ENCODE measurements at regions not wholly inside any gene's neighbourhood (a gene's known extent, or its start where the extent isn't known, plus 50 kb on each side); places are given as distances from the start of the nearest gene placed in this dataset.

DNA sequence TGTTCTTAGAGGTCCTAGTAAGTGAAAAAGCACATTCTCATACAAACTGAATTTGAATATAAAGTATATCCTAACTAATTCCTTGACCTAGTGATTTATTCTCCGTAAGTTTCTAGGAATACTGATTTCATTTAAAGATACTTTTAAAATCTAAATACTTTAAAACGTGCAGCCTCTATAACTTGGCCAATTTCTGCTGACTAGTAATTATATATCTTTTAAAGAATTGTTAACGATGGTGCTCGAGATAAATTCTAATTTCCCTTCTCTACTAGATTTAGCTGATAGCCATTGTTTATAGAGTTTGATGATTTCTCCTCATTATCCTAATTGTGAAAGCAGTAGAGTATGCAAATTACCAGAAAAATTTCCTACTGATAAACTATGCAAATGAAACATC lies 257.9 kb downstream of the ADAMTS20 start:
- no peak for TF ChIP-seq HOXD13 (CRISPR knock-in tag; IDR thresholded peaks at IDR 0.05; ENCODE audit: borderline replicate concordance)
- TF ChIP-seq, protein P1, sequence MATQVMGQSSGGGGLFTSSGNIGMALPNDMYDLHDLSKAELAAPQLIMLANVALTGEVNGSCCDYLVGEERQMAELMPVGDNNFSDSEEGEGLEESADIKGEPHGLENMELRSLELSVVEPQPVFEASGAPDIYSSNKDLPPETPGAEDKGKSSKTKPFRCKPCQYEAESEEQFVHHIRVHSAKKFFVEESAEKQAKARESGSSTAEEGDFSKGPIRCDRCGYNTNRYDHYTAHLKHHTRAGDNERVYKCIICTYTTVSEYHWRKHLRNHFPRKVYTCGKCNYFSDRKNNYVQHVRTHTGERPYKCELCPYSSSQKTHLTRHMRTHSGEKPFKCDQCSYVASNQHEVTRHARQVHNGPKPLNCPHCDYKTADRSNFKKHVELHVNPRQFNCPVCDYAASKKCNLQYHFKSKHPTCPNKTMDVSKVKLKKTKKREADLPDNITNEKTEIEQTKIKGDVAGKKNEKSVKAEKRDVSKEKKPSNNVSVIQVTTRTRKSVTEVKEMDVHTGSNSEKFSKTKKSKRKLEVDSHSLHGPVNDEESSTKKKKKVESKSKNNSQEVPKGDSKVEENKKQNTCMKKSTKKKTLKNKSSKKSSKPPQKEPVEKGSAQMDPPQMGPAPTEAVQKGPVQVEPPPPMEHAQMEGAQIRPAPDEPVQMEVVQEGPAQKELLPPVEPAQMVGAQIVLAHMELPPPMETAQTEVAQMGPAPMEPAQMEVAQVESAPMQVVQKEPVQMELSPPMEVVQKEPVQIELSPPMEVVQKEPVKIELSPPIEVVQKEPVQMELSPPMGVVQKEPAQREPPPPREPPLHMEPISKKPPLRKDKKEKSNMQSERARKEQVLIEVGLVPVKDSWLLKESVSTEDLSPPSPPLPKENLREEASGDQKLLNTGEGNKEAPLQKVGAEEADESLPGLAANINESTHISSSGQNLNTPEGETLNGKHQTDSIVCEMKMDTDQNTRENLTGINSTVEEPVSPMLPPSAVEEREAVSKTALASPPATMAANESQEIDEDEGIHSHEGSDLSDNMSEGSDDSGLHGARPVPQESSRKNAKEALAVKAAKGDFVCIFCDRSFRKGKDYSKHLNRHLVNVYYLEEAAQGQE (tag by site-specific recombination; IDR thresholded peaks at IDR 0.05) = no peak
- TF ChIP-seq, protein P2, sequence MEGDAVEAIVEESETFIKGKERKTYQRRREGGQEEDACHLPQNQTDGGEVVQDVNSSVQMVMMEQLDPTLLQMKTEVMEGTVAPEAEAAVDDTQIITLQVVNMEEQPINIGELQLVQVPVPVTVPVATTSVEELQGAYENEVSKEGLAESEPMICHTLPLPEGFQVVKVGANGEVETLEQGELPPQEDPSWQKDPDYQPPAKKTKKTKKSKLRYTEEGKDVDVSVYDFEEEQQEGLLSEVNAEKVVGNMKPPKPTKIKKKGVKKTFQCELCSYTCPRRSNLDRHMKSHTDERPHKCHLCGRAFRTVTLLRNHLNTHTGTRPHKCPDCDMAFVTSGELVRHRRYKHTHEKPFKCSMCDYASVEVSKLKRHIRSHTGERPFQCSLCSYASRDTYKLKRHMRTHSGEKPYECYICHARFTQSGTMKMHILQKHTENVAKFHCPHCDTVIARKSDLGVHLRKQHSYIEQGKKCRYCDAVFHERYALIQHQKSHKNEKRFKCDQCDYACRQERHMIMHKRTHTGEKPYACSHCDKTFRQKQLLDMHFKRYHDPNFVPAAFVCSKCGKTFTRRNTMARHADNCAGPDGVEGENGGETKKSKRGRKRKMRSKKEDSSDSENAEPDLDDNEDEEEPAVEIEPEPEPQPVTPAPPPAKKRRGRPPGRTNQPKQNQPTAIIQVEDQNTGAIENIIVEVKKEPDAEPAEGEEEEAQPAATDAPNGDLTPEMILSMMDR (tag by site-specific recombination; IDR thresholded peaks at IDR 0.05) = no peak
- TF ChIP-seq, protein P3, sequence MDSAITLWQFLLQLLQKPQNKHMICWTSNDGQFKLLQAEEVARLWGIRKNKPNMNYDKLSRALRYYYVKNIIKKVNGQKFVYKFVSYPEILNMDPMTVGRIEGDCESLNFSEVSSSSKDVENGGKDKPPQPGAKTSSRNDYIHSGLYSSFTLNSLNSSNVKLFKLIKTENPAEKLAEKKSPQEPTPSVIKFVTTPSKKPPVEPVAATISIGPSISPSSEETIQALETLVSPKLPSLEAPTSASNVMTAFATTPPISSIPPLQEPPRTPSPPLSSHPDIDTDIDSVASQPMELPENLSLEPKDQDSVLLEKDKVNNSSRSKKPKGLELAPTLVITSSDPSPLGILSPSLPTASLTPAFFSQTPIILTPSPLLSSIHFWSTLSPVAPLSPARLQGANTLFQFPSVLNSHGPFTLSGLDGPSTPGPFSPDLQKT (IDR thresholded peaks at IDR 0.05; ENCODE audit: borderline replicate concordance, low read depth, low read length) = no peak
- no peak for TF ChIP-seq SETDB1 (IDR thresholded peaks at IDR 0.05; ENCODE audit: insufficient read length, low read length)
- TF ChIP-seq ZNF76 (tag by site-specific recombination; IDR thresholded peaks at IDR 0.05; ENCODE audit: borderline replicate concordance, low read depth) = no peak
- TF ChIP-seq ZNF16 (tag by site-specific recombination; IDR thresholded peaks at IDR 0.05; ENCODE audit: low read depth) = no peak
